H1 (cell line): ENCODE measurements at regions not wholly inside any gene's neighbourhood (a gene's known extent, or its start where the extent isn't known, plus 50 kb on each side); places are given as distances from the start of the nearest gene placed in this dataset.

Source experiments
- CTCF ChIA-PET: fragments of 300-600 bp; sonication (Branson Sonifier 250); formaldehyde crosslinking; loops from one replicate; lab custom pipeline; 2021; ENCODE audit not compliant: partially characterized antibody; lab: Charles Lee
- POLR2A ChIA-PET: fragments of 300-600 bp; sonication (Branson Sonifier 250); formaldehyde crosslinking; loops from one replicate; lab custom pipeline; 2021; ENCODE audit warnings: inconsistent platforms; ENCODE audit not compliant: partially characterized antibody; lab: Charles Lee
- DNase-seq, 2 experiments: peaks; one replicate each; pipeline versions ENCODE4 v3.0.0 to v3.0.0-alpha.2; 2010 to 2022; ENCODE audit warnings: low spot score in 2 of 2, low read depth in 1 of 2, mixed read lengths in 1 of 2
- FAIRE-seq: peaks from 2 replicates; lab custom pipeline; 2011; peaks lifted over from hg19 to GRCh38; lab: Jason Lieb, UNC
- H2AFZ ChIP-seq: 2 replicates; pipeline ENCODE4 v1.8.1; 2012; ENCODE audit warnings: low read length, inconsistent platforms
- H2AK5ac ChIP-seq: 2 replicates; pipeline ENCODE4 v1.6.1; 2013; ENCODE audit warnings: low read depth, low read length
- H2BK120ac ChIP-seq: replicated peaks from 2 replicates; pipeline ENCODE3; 2013; ENCODE audit warnings: low read depth, low read length, inconsistent platforms
- H2BK12ac ChIP-seq: 2 replicates; pipeline ENCODE4 v1.6.1; 2013; ENCODE audit warnings: low read depth, low read length
- H2BK15ac ChIP-seq: 2 replicates; pipeline ENCODE4 v1.6.1; 2013; ENCODE audit warnings: low read length
- H2BK20ac ChIP-seq: 2 replicates; pipeline ENCODE4 v1.6.1; 2013; ENCODE audit warnings: low read length
- H2BK5ac ChIP-seq: 2 replicates; pipeline ENCODE4 v1.6.1; 2013; ENCODE audit warnings: low read depth, low read length
- H3K14ac ChIP-seq: 2 replicates; pipeline ENCODE4 v1.6.1; 2013; ENCODE audit warnings: inconsistent platforms; ENCODE audit not compliant: insufficient read length
- H3K18ac ChIP-seq: 2 replicates; pipeline ENCODE4 v1.6.1; 2013; ENCODE audit warnings: low read length; ENCODE audit errors: extremely low read depth
- H3K23ac ChIP-seq: 2 replicates; pipeline ENCODE4 v1.6.1; 2013; ENCODE audit warnings: inconsistent platforms; ENCODE audit not compliant: insufficient read length
- H3K23me2 ChIP-seq: 2 replicates; pipeline ENCODE4 v1.6.1; 2013; ENCODE audit warnings: low read depth, low read length
- H3K27ac ChIP-seq: 2 replicates; pipeline ENCODE4 v1.6.1; 2011; ENCODE audit warnings: low read depth, low read length, inconsistent platforms
- H3K27me3 ChIP-seq, 4 experiments: replicated peaks in 1 of 4; 1 replicate in 1 of 4; 2 replicates in 3 of 4; pipeline versions ENCODE4 v1.6.1 to v1.8.1; 2011 to 2013; ENCODE audit warnings: low read length in 3 of 4, mild to moderate bottlenecking in 3 of 4, inconsistent platforms in 2 of 4, mixed read lengths in 2 of 4, moderate library complexity in 1 of 4; ENCODE audit not compliant: control insufficient read depth in 3 of 4, insufficient read depth in 3 of 4; ENCODE audit errors: extremely low read depth in 1 of 4
- H3K36me3 ChIP-seq, 4 experiments: 2 replicates each; pipeline versions ENCODE4 v1.6.1 to v1.8.1; 2011 to 2013; ENCODE audit warnings: mild to moderate bottlenecking in 4 of 4, low read length in 3 of 4, moderate library complexity in 2 of 4, control low read depth in 1 of 4, inconsistent platforms in 1 of 4; ENCODE audit not compliant: insufficient read depth in 4 of 4, control insufficient read depth in 2 of 4
- H3K4ac ChIP-seq: replicated peaks from 2 replicates; pipeline ENCODE3; 2013; ENCODE audit warnings: low read length, low read depth, mixed read lengths, inconsistent platforms; ENCODE audit not compliant: insufficient read length
- H3K4me1 ChIP-seq, 4 experiments: replicated peaks in 1 of 4; 1 replicate in 1 of 4; 2 replicates in 3 of 4; pipeline versions ENCODE4 v1.6.1 to v1.8.1; 2011 to 2013; ENCODE audit warnings: low read length in 3 of 4, inconsistent platforms in 2 of 4, mixed read lengths in 1 of 4; ENCODE audit not compliant: insufficient read depth in 4 of 4, control insufficient read depth in 3 of 4
- H3K4me2 ChIP-seq, 2 experiments: 2 replicates each; pipeline versions ENCODE4 v1.6.1 to v1.8.1; 2011 to 2013; ENCODE audit warnings: low read depth in 2 of 2, low read length in 2 of 2, control low read depth in 1 of 2, inconsistent platforms in 1 of 2, mild to moderate bottlenecking in 1 of 2; ENCODE audit not compliant: insufficient read depth in 1 of 2
- H3K4me3 ChIP-seq, 4 experiments: fragments of 200-600, 300-600 bp in 1 of 4; sonication (generic), shearing (Covaris generic), sonication (Bioruptor Twin) in 1 of 4; 2 replicates each; pipeline versions ENCODE4 v1.5.1 to v1.8.1; 2011 to 2016; ENCODE audit warnings: low read length in 4 of 4, low read depth in 3 of 4, control low read depth in 2 of 4, inconsistent platforms in 2 of 4, mild to moderate bottlenecking in 2 of 4, mixed read lengths in 1 of 4, moderate library complexity in 1 of 4; ENCODE audit not compliant: insufficient read depth in 2 of 4; ENCODE audit errors: extremely low read depth in 1 of 4
- H3K56ac ChIP-seq: replicated peaks from 2 replicates; pipeline ENCODE3; 2013; ENCODE audit warnings: low read depth, mild to moderate bottlenecking, mixed read lengths, low read length, inconsistent platforms; ENCODE audit not compliant: insufficient read length
- H3K79me1 ChIP-seq: 2 replicates; pipeline ENCODE4 v1.6.1; 2013; ENCODE audit warnings: low read depth, low read length, control low read depth
- H3K79me2 ChIP-seq, 2 experiments: 2 replicates each; pipeline versions ENCODE4 v1.6.1 to v1.8.1; 2012 to 2013; ENCODE audit warnings: low read length in 2 of 2, mild to moderate bottlenecking in 2 of 2, inconsistent platforms in 1 of 2; ENCODE audit not compliant: insufficient read depth in 2 of 2, control insufficient read depth in 1 of 2
- H3K9ac ChIP-seq, 4 experiments: replicated peaks in 1 of 4; 1 replicate in 1 of 4; 2 replicates in 3 of 4; pipeline versions ENCODE4 v1.6.1 to v1.8.1; 2011 to 2013; ENCODE audit warnings: low read depth in 3 of 4, low read length in 3 of 4, control low read depth in 2 of 4, mild to moderate bottlenecking in 2 of 4, moderate library complexity in 2 of 4, inconsistent platforms in 1 of 4; ENCODE audit errors: extremely low read depth in 1 of 4
- H3K9me3 ChIP-seq, 2 experiments: 2 replicates each; pipeline versions ENCODE4 v1.6.1 to v1.8.1; 2012 to 2013; ENCODE audit warnings: mild to moderate bottlenecking in 2 of 2, moderate library complexity in 2 of 2, control low read depth in 1 of 2, inconsistent platforms in 1 of 2, low read depth in 1 of 2, low read length in 1 of 2, mixed read lengths in 1 of 2; ENCODE audit not compliant: insufficient read depth in 2 of 2
- H4K20me1 ChIP-seq, 2 experiments: replicated peaks in 1 of 2; 2 replicates each; pipeline versions ENCODE3 to v1.8.1; 2011 to 2013; ENCODE audit warnings: inconsistent platforms in 2 of 2, low read length in 2 of 2, mild to moderate bottlenecking in 1 of 2; ENCODE audit not compliant: insufficient read depth in 2 of 2, control insufficient read depth in 1 of 2
- H4K5ac ChIP-seq: 2 replicates; pipeline ENCODE4 v1.6.1; 2013; ENCODE audit warnings: low read length, low read depth, mixed read lengths, inconsistent platforms; ENCODE audit not compliant: insufficient read length
- H4K8ac ChIP-seq: 2 replicates; pipeline ENCODE4 v1.8.0; 2013; ENCODE audit warnings: mild to moderate bottlenecking, moderate library complexity, low read length, inconsistent platforms; ENCODE audit not compliant: insufficient read depth; ENCODE audit errors: extremely low read depth
- H4K91ac ChIP-seq: replicated peaks from 2 replicates; pipeline ENCODE3; 2013; ENCODE audit warnings: low read length, mixed read lengths, inconsistent platforms; ENCODE audit not compliant: insufficient read length
- BCL11A ChIP-seq, 2 experiments: IDR thresholded peaks; one replicate each; pipeline ENCODE4 v1.6.1; 2011; ENCODE audit warnings: low read depth in 2 of 2, low read length in 2 of 2, mild to moderate bottlenecking in 2 of 2
- WGBS, 2 experiments: shearing (Covaris generic) in 1 of 2; methylation state at CpG; one replicate each; pipeline versions ENCODE4 v1.1.6 to v1.1.7; 2013 to 2015; ENCODE audit warnings: low lambda C conversion rate in 2 of 2, mixed read lengths in 2 of 2, inconsistent platforms in 1 of 2, low coverage in 1 of 2, missing lambda C conversion rate in 1 of 2; ENCODE audit not compliant: insufficient replicate concordance in 2 of 2, insufficient coverage in 1 of 2, insufficient read length in 1 of 2; ENCODE audit errors: extremely low coverage in 1 of 2, missing lambda C conversion rate in 1 of 2; 5-methylcytosine and 5-hydroxymethylcytosine counted together

- H3K79me1 ChIP-seq: no peaks in the 10 kb centered on the region
- no peak overlapping the region for H3K56ac ChIP-seq
- H3K27me3 ChIP-seq: no peaks in the 10 kb centered on the region; a peak in 1 of 7 replicates
- H3K9ac ChIP-seq: no peak overlapping the region
- peaks cover 0 to 6% (median under 1%) of the 10 kb centered on the region in 4 experiments; a peak in 3 of 7 replicates for H3K4me1 ChIP-seq
- FAIRE-seq: no peak
- no peak overlapping the region for H4K5ac ChIP-seq
- H2BK5ac ChIP-seq: no peak overlapping the region
- no peaks in the 10 kb centered on the region for H4K20me1 ChIP-seq
- no peak overlapping the region for H2BK15ac ChIP-seq
- H3K27ac ChIP-seq: no peak overlapping the region
- H3K4me2 ChIP-seq: no peak overlapping the region
- H3K4ac ChIP-seq: no peak overlapping the region
- no peak overlapping the region for H3K23ac ChIP-seq
- 93% methylated on average over 4 of the region's 4 CpGs; no CpG with 5 or more reads in 1 of the 2 experiments for WGBS, 2 experiments
- no peak overlapping the region for H2BK120ac ChIP-seq
- no peaks in the 10 kb centered on the region for H3K23me2 ChIP-seq
- no peak for DNase-seq
- POLR2A ChIA-PET: no interaction called here
- H2BK20ac ChIP-seq: no peak overlapping the region
- no peak overlapping the region for H2AK5ac ChIP-seq
- H4K8ac ChIP-seq: no peak overlapping the region
- no peaks in the 10 kb centered on the region for H3K79me2 ChIP-seq
- CTCF ChIA-PET: interaction anchor here (1.1 kb wide), 1 partner anchor 127 kb away, joined by 3 read pairs; no protein-coding TSS in a partner anchor
- no peak overlapping the region for H2AFZ ChIP-seq
- H3K9me3 ChIP-seq: no peaks in the 10 kb centered on the region
- no peak overlapping the region for H4K91ac ChIP-seq
- no peak overlapping the region for H3K4me3 ChIP-seq
- TF ChIP-seq BCL11A (IDR thresholded peaks at IDR 0.05; ENCODE audit: low read depth in 2 of 2, low read length in 2 of 2): no peak
- H3K18ac ChIP-seq: no peak overlapping the region
- no peak overlapping the region for H2BK12ac ChIP-seq
- H3K36me3 ChIP-seq: no peaks in the 10 kb centered on the region
- H3K14ac ChIP-seq: no peak overlapping the region
Observed at GRCh38 chr16:13835387-13835786, 84.6 kb upstream of the ERCC4 start.
